ENCODE measurements at regions not wholly inside any gene's neighbourhood (a gene's known extent, or its start where the extent isn't known, plus 50 kb on each side); places are given as distances from the start of the nearest gene placed in this dataset.

- DNase-seq (ENCODE audit: low read depth, low spot score) = no peak
- TF ChIP-seq FOXP2 (optimal IDR thresholded peaks at IDR 0.05; ENCODE audit: control extremely low read depth, extremely low read length, insufficient read depth) (no peak), EZH2 (IDR thresholded peaks at IDR 0.05) (no peak)
- Histone ChIP-seq H3K36me3 (ENCODE audit: insufficient read depth, low read length) (no peaks in the 10 kb centered on the region), H3K4me3 (no peak overlapping the region), H3K9me3 (ENCODE audit: low read depth, low read length) (no peaks in the 10 kb centered on the region), H3K9ac (ENCODE audit: insufficient read length) (no peak overlapping the region), H3K27ac (no peak overlapping the region)
Observed at GRCh38 chr22:47374901-47375575, 612.6 kb downstream of the TBC1D22A start.

- no peak for DNase-seq (ENCODE audit: low read depth, low spot score)
- H3K9ac ChIP-seq (ENCODE audit: insufficient read length) = no peak overlapping the region
- no peak for TF ChIP-seq POLR2AphosphoS5 (IDR thresholded peaks at IDR 0.05; ENCODE audit: borderline replicate concordance, low read depth, low read length)
- TF ChIP-seq FOXP2 (optimal IDR thresholded peaks at IDR 0.05; ENCODE audit: control extremely low read depth, extremely low read length, insufficient read depth) = no peak
- TF ChIP-seq EZH2 (IDR thresholded peaks at IDR 0.05) = no peak
- H3K9me3 ChIP-seq (ENCODE audit: low read depth, low read length) = no peaks in the 10 kb centered on the region
- no peaks in the 10 kb centered on the region for H3K36me3 ChIP-seq (ENCODE audit: insufficient read depth, low read length)
- H3K27ac ChIP-seq = no peak overlapping the region
- H3K4me3 ChIP-seq = no peak overlapping the region
Observed at GRCh38 chr22:47374273-47374771, 611.9 kb downstream of the TBC1D22A start.

GRCh38 chr22:47373648-47374272 is 611.3 kb downstream of the TBC1D22A start:
- H3K27ac ChIP-seq = no peak overlapping the region
- no peak overlapping the region for H3K9ac ChIP-seq (ENCODE audit: insufficient read length)
- TF ChIP-seq POLR2AphosphoS5 (IDR thresholded peaks at IDR 0.05; ENCODE audit: borderline replicate concordance, low read depth, low read length) (no peak), EZH2 (IDR thresholded peaks at IDR 0.05) (no peak), FOXP2 (optimal IDR thresholded peaks at IDR 0.05; ENCODE audit: control extremely low read depth, extremely low read length, insufficient read depth) (no peak)
- H3K36me3 ChIP-seq (ENCODE audit: insufficient read depth, low read length) = no peaks in the 10 kb centered on the region
- H3K4me3 ChIP-seq = no peak overlapping the region
- DNase-seq (ENCODE audit: low read depth, low spot score) = no peak
- H3K9me3 ChIP-seq (ENCODE audit: low read depth, low read length) = no peaks in the 10 kb centered on the region

GRCh38 chr22:47372596-47373385 is 610.3 kb downstream of the TBC1D22A start:
- Histone ChIP-seq H3K27ac (no peak overlapping the region), H3K9me3 (ENCODE audit: low read depth, low read length) (no peaks in the 10 kb centered on the region), H3K4me3 (no peak overlapping the region), H3K9ac (ENCODE audit: insufficient read length) (no peak overlapping the region), H3K36me3 (ENCODE audit: insufficient read depth, low read length) (no peaks in the 10 kb centered on the region)
- DNase-seq (ENCODE audit: low read depth, low spot score) = no peak
- no peak for TF ChIP-seq FOXP2 (optimal IDR thresholded peaks at IDR 0.05; ENCODE audit: control extremely low read depth, extremely low read length, insufficient read depth)
- no peak for TF ChIP-seq POLR2AphosphoS5 (IDR thresholded peaks at IDR 0.05; ENCODE audit: borderline replicate concordance, low read depth, low read length)
- TF ChIP-seq EZH2 (IDR thresholded peaks at IDR 0.05) = no peak

GRCh38 chr22:47372111-47372581 is 609.7 kb downstream of the TBC1D22A start:
- Histone ChIP-seq H3K4me3 (no peak overlapping the region), H3K36me3 (ENCODE audit: insufficient read depth, low read length) (no peaks in the 10 kb centered on the region), H3K9ac (ENCODE audit: insufficient read length) (no peak overlapping the region), H3K27ac (no peak overlapping the region), H3K9me3 (ENCODE audit: low read depth, low read length) (no peaks in the 10 kb centered on the region)
- TF ChIP-seq POLR2AphosphoS5 (IDR thresholded peaks at IDR 0.05; ENCODE audit: borderline replicate concordance, low read depth, low read length) (no peak), EZH2 (IDR thresholded peaks at IDR 0.05) (no peak), FOXP2 (optimal IDR thresholded peaks at IDR 0.05; ENCODE audit: control extremely low read depth, extremely low read length, insufficient read depth) (no peak)
- DNase-seq (ENCODE audit: low read depth, low spot score) = no peak

GRCh38 chr22:47371263-47372090 is 609.0 kb downstream of the TBC1D22A start:
- TF ChIP-seq EZH2 (IDR thresholded peaks at IDR 0.05) = no peak
- no peak for TF ChIP-seq FOXP2 (optimal IDR thresholded peaks at IDR 0.05; ENCODE audit: control extremely low read depth, extremely low read length, insufficient read depth)
- no peak for DNase-seq (ENCODE audit: low read depth, low spot score)
- Histone ChIP-seq H3K27ac (no peak overlapping the region), H3K36me3 (ENCODE audit: insufficient read depth, low read length) (no peaks in the 10 kb centered on the region), H3K9ac (ENCODE audit: insufficient read length) (no peak overlapping the region), H3K9me3 (ENCODE audit: low read depth, low read length) (no peaks in the 10 kb centered on the region), H3K4me3 (no peak overlapping the region)

- no peaks in the 10 kb centered on the region for H3K36me3 ChIP-seq (ENCODE audit: insufficient read depth, low read length)
- no peak overlapping the region for H3K27ac ChIP-seq
- no peaks in the 10 kb centered on the region for H3K9me3 ChIP-seq (ENCODE audit: low read depth, low read length)
- TF ChIP-seq EZH2 (IDR thresholded peaks at IDR 0.05) (no peak), FOXP2 (optimal IDR thresholded peaks at IDR 0.05; ENCODE audit: control extremely low read depth, extremely low read length, insufficient read depth) (no peak), POLR2AphosphoS5 (IDR thresholded peaks at IDR 0.05; ENCODE audit: borderline replicate concordance, low read depth, low read length) (no peak)
- DNase-seq (ENCODE audit: low read depth, low spot score) = no peak
- H3K9ac ChIP-seq (ENCODE audit: insufficient read length) = no peak overlapping the region
- H3K4me3 ChIP-seq = no peak overlapping the region
Observed at GRCh38 chr22:47370448-47371262, 608.2 kb downstream of the TBC1D22A start.
